GM18861 (cell line): ENCODE measurements at regions not wholly inside any gene's neighbourhood (a gene's known extent, or its start where the extent isn't known, plus 50 kb on each side); places are given as distances from the start of the nearest gene placed in this dataset.
A peak's percentile ranks its signal among the peaks of the same experiment; 100 is the strongest.

Experiments
- ATAC-seq: cut with Tn5 transposase; IDR thresholded peaks from one replicate; pipeline ENCODE4 v1.9.1; 2021; ENCODE audit not compliant: unreplicated experiment

DNA sequence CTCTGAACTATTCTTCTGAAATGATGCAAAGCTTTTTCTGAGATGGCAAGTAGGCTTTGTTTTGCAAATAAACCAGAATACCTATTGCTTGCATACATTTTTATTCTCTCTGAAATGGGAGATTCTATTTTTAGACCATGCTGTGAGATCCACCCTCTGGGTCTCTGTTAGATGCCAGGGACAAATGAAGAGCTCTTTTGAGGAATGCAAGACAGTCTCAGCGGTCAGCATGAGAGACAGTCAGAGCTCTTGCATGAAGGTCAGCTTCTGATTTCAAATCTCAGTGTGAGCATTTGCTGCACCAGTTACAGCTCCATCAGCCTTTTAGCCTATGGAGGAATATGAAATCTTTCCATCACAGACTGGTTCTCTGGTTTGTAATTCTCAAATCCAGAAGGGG lies 429.9 kb upstream of the KLF6 start:
- ATAC-seq, result no peak

DNA sequence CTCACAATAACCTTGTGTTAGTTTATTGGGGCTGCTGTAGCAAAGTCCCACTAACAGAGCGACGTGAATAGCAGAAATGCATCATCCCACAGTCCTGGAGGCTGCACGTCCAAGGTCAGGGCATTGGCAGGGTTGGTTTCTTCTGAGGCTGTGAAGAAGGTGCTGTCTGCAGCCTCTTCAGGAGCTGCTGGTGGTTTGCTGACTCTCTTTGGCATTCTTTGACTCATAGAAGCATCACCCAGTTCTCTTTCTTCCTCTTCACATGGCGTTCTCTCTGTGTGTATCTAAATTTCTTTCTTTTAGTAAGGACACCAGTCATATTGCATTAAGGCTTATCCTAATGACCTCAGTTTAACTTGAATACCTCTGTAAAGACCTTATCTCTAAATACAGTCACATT lies 428.4 kb upstream of the KLF6 start:
- ATAC-seq, result no peak

DNA sequence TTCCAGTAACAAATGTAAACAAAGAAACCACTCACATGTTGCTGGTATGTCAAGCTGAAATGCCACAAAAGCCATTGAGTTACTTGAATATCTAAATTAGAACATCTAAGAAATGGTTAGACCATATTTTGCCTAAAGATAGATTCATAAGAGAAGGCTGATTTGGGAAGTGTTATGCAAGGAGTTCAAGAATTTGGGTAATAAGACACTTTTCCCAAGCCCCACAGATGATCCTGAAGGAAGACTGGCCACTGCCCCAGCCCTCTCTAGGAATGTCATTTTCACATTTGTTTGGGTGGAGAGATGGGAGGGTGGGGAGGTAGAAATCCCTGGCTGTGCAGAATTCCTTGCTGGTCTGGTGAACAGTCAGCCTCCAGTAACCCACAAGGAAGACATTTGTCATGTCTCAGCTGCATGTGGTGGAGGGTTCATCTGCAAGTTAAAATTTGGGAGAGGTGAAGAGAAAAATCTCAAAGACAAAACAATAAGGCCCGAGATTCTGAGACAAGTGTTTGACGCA lies 427.2 kb upstream of the KLF6 start:
- ATAC-seq, result no peak

DNA sequence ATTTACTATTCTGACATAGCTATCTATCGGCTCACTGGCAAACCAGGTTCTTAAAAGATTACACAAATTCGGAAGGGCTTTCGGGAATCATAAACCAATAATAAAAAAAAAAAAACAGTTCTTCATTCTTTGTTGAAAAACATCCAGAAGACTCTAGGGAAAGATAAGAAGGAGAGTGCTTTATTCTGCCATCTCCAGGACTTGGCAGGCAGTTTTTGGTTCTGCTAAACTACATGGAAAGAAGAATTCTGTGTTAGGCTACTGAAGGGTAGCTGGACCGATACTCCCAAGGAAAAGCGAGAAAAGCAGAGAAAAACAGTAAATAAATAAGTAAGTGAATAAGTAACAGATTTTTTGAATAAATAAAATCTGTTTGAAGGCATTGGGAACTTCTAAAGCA lies 423.5 kb upstream of the KLF6 start:
- no peak for ATAC-seq

DNA sequence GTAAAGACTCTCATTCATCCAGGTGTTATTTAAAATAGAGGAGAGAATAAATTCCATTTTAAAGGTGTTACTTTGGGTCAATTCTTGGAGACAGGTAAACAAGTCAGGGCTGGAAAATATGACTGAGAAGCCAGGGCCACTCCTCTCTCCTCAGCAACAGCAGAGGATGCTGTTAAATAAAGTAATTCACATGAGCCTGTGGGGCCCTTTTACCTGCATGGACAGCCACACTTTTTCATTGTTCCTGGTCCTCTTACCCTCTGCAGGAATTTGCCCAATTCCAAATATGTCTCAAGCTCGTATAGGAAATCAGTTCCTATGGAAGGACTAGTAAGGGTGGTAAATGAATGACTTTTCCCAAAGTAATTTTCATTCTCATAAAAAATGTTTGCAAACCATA lies 420.1 kb upstream of the KLF6 start:
- no peak for ATAC-seq

DNA sequence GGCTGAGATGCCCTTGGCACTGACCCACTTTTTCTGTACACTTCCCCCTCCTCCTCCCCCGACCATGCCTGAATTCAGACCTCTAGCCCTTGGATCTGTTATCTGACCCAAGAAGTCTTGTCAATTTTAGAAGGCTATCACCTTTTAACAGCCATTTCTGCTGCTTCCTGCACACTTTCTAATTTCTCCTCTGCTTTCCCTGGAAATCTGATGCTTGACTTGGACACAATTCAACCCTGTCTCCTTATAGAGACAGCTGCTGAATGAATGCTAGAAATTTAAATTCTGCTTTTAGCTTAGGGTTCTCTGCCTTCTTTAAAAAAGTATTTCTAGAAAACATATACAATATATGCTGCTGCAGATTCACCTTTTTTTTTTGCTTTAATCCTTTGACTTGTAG lies 417.9 kb upstream of the KLF6 start:
- no peak for ATAC-seq

DNA sequence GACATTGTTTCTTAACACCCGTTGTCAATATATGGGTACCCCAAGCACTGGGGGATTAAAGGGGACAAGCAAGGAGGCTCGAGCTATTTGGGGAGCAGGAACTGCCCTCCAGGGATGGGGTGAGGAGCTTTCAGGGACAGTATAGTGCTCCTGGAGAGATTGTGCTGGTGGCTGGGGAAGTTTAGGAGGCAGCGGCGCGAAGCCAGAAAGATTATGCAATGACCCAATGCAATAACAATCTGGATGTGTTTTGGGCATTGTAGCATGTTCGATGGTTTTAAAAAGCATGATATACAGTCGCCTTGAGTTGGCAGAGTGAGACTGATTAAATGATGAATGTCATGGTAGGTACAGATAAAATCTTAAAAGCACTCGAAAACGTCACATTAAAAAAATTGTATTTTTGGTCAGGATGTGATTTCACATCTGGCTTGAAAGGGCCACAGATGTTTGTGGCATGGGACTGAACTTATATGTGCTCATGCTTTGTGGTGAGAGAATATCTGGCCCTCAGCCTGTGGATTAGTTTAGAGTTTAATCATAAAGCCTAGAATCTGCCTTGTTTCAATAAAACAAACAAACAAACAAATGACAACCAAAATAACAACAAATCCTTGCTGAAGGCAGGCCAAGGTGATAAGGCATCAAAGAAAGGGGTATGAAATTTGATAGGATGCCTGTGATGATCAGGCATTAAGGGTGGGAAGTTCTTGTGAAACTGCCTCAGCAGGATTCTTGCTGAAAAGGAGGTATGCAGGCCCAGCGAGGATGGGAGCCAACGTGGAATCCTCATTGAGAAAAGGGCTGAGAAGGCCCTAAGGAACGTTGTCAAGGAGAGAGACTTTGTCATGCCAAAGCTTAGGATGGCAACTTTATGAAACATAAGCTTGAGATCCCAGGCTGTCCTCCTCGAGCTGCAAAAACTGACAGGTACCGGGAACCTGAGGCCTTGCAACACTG lies 417.1 kb upstream of the KLF6 start:
- no peak for ATAC-seq

DNA sequence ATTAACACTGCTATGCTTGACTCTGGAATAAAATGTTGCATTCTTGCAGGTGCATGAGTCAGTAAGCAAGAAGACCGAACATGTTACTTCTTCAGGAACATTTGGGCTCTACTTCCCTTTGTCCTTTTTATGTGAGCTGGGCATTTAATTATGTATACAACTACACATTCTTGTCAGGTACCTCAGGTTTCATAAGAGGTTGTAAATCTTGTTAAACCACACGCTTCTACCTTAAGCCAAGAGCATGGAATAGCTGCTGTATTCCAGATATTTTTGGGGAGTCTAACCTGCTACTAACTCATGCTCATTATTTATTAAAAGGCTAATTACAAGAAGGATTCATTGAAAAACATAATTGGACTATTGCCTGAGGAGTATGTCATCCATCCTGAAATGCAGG lies 414.2 kb upstream of the KLF6 start:
- ATAC-seq, result no peak

DNA sequence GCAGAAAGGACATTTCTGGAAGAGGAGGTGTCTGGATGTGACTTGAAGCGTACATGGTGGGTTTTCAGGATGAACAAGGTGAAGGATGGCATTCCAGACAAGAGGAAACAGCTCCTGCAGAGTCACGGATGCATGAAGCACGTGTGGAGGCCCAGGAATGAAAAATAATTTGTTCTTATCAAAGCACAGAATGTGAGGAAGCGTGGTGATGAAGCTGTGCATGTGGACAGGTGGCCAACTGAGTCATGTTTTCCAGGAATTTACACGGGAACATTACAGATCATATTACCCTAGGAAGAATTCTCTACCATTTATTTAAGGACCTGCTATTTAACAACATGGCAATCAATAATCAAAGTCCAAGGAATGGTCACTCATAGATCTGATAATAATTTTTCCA lies 413.2 kb upstream of the KLF6 start:
- ATAC-seq, result no peak

DNA sequence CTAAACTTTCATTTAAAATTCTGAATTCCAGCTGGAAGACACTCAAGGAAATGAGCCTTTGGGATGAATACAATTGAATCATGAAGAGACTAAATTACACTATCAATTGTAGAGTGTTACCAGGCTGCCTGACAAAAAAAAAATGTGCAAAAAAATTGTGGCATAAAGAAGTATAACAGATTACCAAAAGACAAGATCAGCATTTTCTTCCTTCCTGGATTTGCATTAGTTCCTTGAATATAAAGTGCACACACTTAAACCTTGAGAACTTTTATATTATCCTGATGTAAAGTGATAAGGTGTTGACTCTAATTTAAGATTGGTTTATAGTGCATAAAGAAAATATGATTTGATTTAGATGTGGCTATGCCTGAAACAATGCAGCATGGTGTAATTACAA lies 412.7 kb upstream of the KLF6 start:
- no peak for ATAC-seq

DNA sequence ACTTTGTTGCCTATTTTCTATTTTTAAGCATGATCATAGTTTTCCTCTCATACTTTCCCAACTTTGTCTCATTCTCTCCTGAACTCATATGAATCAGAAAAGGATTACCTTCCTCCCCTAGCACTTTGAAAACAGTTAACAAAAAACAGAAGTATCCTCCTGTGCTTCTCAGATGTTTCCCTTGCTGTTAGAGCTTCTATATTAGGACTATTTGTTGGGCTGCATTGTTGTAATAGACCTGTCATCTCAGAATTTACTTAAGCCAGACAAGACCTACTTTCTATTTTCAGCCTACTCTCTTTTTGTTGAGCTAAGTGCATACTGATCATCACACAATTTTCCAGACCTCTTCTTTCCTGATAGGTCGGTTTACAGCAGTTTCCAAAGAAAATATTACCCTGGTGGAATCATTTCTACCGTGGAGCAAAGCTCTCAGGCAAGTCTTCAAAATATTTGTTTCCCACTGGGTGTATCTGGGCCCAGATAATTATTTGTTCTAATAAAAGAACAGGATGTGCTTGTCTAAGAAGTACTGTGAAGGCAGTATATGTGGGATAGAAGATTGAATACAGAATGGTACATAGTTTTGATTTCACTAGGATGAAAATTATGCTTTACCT lies 411.9 kb upstream of the KLF6 start:
- no peak for ATAC-seq

DNA sequence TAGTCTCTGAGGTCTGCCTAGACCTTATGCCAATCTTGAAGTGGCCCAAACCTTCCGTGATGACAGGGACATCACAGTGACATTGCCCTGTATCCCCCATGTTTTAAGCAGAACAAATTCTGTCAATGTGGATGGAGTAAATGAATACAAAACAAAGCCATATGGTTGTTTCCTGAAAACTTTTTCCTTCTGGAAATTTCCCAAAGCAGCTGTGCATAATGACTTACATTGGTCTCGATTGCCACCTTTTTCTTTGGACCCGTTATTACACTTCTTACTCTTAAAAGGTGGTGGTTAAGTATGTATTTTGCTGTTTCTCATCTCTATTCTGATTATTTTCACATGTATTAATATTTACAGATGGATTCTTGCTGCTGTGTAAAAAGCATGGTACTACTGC lies 411.2 kb upstream of the KLF6 start:
- no peak for ATAC-seq

DNA sequence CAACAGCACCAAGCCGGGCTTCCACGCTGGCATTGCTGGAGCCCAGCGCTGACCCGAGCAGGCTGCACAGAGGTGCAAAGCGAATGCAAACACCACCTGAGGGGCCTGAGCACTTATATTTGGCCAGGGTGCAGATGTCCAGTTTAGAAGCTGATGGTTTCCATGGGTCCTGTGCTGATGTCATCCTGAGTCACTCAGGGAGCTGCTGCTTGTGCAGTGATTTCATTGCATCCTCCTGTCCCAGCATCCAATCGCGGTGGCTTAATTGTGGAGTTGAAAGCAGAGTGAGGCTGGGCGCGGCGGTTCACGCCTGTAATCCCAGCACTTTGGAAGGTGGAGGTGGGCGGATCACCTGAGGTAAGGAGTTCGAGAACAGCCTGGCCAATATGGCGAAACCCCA lies 410.2 kb upstream of the KLF6 start:
- ATAC-seq, result no peak

DNA sequence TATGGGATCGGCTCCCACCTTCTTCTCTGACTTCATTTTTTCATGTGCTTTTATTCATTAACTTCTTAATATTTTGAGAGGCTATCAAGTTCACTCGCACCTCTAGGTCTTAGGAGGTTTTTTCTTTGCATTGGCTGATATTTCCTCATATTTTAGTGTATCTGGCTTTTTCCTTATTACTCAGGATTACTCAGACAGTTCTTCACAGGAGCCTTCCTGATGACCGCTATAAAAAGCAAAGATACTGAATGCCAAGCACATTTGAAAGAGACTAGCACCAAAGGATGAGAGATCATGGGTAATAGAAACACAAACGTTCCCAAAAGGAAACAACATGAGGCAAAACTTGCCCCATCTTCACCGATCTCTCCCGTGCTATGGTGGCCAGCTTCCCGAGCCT lies 409.2 kb upstream of the KLF6 start:
- no peak for ATAC-seq

DNA sequence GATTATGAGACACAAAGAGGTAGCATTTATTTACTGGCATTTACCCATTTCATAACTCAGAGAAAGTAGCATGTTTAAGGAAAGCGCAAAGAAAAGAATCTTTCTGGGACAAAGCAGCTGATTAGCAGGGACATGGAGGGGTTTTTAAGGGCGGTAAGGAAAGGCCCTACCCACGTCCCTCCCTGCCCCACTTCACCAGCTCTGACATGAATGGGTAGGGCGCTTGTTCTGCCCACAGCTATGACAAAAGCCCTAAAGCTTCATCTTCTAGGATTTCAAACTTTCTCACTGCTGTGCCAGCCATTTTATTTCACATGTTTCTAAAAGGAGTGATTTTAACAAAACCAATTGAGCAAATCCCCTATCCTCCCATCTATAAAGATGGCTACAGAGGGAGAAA lies 406.9 kb upstream of the KLF6 start:
- ATAC-seq, result no peak

DNA sequence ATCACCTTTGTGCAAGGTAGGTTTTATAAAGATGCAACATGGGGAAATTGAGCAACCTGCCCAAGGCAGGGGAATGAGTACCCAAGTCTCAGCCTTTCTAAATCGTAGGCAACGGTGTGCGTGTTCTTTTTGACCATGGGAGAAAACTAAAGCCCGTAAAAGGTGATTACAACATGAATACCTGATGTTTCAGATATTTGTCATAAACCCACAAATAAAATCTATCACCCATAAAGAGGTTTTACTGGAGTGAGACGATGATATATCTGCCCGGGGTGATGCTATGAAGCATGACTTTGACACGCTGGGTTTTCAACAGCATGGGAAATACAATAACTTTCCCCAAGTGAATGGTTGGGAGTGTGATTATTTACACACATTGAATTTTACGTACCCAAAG lies 406.3 kb upstream of the KLF6 start:
- no peak for ATAC-seq

DNA sequence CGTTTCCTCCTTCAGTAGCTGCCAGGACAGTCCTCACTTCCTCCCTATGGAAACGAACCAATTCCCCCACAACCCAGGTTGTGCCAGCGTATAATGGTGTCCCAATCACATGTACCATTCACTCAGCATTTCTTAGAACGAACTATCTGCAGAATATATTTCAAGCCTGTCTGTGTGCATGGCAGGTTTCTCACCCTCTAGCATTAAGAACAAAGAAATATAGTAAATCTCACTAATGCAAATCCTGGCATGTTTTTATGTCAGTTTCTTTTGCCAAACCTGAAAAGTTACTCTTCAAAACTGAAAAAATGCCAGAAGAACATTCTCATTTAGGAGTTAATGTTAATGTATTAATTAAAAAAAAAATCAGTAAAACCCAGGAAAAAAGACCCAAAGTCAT lies 405.9 kb upstream of the KLF6 start:
- no peak for ATAC-seq

DNA sequence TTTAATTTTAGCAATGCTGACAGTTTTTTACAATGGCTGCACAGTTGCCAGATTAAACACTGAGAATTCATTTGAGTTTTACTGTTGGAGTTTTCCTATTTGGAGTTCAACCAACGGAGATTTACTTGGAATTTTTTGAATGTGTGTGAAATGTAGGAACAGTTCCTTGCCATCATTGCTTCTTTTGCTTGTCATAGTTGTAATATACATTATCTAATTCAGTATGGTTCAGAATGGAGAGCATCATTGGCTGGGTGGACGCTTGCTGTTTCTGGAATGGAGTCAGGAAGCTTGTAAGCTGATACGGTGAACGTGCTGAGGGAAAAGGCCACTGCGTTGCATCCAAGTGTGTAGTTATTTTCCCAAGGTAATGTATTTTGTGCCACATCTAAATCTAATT lies 404.3 kb upstream of the KLF6 start:
- ATAC-seq, result no peak

DNA sequence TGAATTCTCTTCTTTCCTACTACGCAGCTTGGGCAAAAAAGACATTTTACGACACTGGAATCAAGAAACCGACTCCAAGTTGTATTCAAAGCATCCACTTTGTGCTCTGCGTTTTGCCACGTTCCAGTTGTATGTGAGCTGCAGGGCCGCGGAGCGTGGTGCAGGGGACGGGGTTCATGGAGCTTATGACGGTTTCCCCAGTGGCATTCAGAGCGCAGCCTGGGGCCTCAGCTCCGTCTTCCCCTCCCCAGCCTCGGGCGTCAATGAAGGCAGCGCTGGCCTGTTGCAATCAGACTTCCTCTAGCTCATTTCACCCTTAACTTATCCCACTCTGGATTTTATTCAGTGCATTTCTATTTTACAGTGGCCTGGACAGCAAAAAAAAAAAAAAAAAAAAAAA lies 403.4 kb upstream of the KLF6 start:
- ATAC-seq, result no peak

DNA sequence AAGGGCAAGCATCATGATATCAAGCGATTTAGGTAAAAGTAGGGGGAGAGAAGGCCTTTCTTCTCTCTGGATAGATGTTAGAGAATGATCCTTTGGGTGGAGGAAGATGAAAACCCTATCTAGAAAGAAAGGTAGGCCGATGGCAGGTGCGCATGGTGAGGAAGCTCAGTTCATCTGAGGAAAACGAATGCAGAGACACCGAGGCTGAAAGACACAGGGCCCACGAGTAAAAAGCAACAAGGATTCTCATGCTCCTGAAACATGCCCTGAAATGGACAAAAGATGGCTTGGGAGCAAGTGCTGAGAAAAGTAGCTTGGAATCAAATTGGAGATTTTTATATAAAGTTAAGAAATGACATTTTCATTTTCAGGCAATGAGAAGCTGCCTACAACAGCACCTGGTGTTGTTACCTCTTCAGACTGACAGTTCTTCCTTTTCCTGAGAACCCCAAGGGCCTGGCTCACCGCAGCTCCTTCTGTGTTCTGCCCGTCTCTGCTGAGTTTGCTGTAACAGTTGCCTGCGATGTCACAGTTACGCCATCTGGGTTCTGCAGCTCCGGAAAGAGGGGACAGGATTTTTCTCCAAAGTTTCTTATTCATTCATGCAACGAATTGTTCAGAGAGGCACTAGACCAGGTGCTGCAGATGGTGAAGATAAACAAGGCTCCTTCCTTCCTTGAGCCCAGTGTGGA lies 402.0 kb upstream of the KLF6 start:
- no peak for ATAC-seq

DNA sequence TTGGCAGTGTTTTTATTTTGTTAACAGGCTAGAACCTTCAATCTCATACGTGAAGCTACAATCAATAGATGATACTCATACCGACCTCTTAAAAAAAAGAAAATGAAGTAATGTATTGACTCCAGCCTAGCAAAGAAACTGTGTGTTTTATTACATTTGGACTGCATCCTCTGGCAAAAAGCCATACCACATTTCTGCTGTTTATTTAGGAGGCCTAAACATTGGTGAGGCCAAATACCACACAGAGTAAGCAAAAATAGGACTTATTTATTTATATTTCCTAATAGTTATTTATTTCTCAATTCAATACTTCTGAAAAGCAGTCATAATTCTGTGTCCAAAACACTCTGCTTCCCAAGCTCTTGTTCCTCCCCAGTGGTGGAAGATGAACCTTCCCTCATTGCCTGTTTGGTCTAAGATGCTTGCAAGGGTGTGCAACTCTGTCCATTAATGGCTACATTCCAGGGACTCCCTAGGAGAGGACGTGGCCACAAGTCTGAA lies 398.8 kb upstream of the KLF6 start:
- no peak for ATAC-seq

DNA sequence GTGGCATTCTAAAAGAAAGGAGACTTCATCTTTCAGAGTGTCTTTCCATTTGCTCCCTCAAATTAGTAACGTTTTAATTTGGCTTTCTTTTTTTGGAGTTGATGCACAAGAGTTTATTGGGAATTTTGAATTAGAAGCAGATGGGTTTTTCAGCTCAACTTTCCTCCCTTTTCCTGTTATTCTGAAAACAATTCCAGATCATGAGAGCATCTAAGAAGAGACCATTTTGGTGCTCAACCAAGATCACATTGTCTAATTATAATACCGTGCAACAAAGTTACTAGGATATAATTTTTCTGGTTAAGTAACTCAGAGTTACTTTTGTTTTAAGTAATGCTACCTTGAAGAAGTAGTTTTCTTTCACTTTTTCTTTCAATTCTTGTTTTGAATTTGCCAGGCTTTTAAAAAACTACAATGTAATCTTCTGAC lies 396.6 kb upstream of the KLF6 start:
- ATAC-seq, result peak; percentile 66
